RWPE2 (cell line): ENCODE measurements at regions not wholly inside any gene's neighbourhood (a gene's known extent, or its start where the extent isn't known, plus 50 kb on each side); places are given as distances from the start of the nearest gene placed in this dataset.
"Not testable (repeated sequence)": the region's sequence is repeated elsewhere in the genome, so short reads cannot be mapped to it uniquely, and the experiment has no call there.

Experiments
- ATAC-seq: fragments of 200-7000 bp; cut with Tn5 transposase; 3 replicates; pipeline ENCODE4 v1.9.1; 2021; ENCODE audit warnings: low read depth
- DNase-seq: peaks from one replicate; pipeline ENCODE4 v3.0.0-alpha.2; 2020; ENCODE audit warnings: low spot score
- H3K27ac ChIP-seq: fragments of 450-650 bp; 2 replicates; pipeline ENCODE4 v1.5.1; 2017; ENCODE audit warnings: mild to moderate bottlenecking; ENCODE audit not compliant: poor library complexity, severe bottlenecking
- H3K27me3 ChIP-seq: fragments of 250-450 bp; sonication (Bioruptor Pico); 2 replicates; pipeline ENCODE4 v1.5.1; 2021; ENCODE audit warnings: mild to moderate bottlenecking, moderate library complexity; ENCODE audit not compliant: insufficient read depth, poor library complexity, severe bottlenecking
- H3K36me3 ChIP-seq: fragments of 250-450 bp; sonication (Bioruptor Pico); 2 replicates; pipeline ENCODE4 v1.5.1; 2020; ENCODE audit warnings: low read depth, mild to moderate bottlenecking, moderate library complexity
- H3K4me1 ChIP-seq: fragments of 250-450 bp; sonication (Bioruptor Pico); 2 replicates; pipeline ENCODE4 v1.5.1; 2021; ENCODE audit warnings: mild to moderate bottlenecking, moderate library complexity; ENCODE audit not compliant: insufficient read depth, poor library complexity, severe bottlenecking
- H3K4me3 ChIP-seq: fragments of 250-450 bp; sonication (Bioruptor Pico); 2 replicates; pipeline ENCODE4 v1.5.1; 2021; ENCODE audit warnings: mild to moderate bottlenecking, moderate library complexity; ENCODE audit not compliant: severe bottlenecking
- H3K9me3 ChIP-seq: fragments of 250-450 bp; sonication (Bioruptor Pico); 2 replicates; pipeline ENCODE4 v1.5.1; 2021; ENCODE audit warnings: mild to moderate bottlenecking, moderate library complexity; ENCODE audit not compliant: severe bottlenecking
- TF ChIP-seq, protein P1 (sequence below): fragments of 450-650 bp; IDR thresholded peaks from one replicate; pipeline ENCODE4 v1.5.1; 2017; ENCODE audit warnings: mild to moderate bottlenecking, moderate library complexity; ENCODE audit not compliant: poor library complexity, severe bottlenecking

DNA sequence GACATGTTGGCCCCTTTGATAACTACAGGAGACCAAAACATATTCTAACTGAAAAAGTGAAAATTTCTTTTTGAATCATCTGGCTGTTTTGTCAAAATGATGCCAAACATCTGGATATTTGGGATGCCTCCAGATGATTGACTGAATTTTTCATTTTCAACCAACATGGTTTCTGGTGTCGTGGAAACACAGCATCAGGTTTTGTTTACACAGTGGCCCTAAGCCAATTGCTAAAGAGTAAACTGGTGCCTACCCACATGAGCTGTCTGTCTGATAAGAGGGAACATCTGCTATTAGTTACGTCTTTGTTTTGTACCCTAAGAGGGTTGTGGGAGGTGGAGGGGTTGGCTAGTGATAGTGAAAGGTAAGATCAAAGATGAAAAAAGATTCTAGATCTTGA, 204.8 kb downstream of the KCNK2 start:
- Histone ChIP-seq H3K27ac (no peak overlapping the region), H3K36me3 (no peaks in the 10 kb centered on the region), H3K4me1 (peaks cover 5% of the 10 kb centered on the region), H3K9me3 (no peaks in the 10 kb centered on the region), H3K4me3 (no peak overlapping the region), H3K27me3 (no peaks in the 10 kb centered on the region)
- TF ChIP-seq, protein P1, sequence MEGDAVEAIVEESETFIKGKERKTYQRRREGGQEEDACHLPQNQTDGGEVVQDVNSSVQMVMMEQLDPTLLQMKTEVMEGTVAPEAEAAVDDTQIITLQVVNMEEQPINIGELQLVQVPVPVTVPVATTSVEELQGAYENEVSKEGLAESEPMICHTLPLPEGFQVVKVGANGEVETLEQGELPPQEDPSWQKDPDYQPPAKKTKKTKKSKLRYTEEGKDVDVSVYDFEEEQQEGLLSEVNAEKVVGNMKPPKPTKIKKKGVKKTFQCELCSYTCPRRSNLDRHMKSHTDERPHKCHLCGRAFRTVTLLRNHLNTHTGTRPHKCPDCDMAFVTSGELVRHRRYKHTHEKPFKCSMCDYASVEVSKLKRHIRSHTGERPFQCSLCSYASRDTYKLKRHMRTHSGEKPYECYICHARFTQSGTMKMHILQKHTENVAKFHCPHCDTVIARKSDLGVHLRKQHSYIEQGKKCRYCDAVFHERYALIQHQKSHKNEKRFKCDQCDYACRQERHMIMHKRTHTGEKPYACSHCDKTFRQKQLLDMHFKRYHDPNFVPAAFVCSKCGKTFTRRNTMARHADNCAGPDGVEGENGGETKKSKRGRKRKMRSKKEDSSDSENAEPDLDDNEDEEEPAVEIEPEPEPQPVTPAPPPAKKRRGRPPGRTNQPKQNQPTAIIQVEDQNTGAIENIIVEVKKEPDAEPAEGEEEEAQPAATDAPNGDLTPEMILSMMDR = no peak
- ATAC-seq (no peak), DNase-seq (no peak)

DNA sequence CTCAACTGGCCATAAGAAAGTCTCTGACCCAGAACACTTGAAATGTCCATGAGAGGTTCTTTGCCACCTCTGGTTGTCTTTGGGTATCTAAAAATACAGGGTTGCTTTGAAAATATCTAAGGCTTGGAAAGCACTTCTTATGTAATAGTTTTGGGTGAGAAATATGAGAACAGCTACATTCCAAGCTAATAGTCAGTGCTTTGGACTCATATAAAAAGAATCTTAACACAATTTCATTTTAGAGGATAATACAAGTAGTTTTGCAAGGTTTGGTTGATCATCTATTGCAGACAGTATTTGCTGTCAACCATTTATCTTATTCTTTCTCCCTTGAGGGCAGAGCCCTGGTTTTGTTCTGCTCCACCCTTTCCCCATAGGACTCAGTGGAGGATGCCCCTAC, 207.5 kb downstream of the KCNK2 start:
- TF ChIP-seq, protein P1 = no peak
- Histone ChIP-seq H3K27me3 (no peaks in the 10 kb centered on the region), H3K4me1 (no peaks in the 10 kb centered on the region), H3K9me3 (no peaks in the 10 kb centered on the region), H3K27ac (peak overlapping the region; percentile 13), H3K4me3 (no peak overlapping the region), H3K36me3 (no peaks in the 10 kb centered on the region)
- ATAC-seq (peak; percentile 51), DNase-seq (no peak)

DNA sequence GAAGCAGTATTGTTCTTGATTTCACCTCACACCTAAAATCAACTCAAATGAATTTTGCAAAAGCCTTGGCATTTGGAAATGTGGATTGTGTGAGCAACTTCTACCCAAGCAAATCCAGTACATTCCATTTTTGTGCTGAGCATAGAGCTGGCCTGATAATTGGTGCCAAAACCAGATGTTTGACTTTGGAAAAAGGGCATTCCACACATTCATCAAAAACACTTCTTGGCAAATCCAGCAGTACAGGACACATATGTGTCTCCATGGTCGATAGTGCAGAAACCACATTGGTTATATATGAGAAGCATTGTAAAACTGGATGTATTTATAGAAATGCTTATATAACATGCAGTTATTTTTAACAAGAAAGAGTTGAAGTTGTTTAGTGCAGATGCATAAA, 210.4 kb downstream of the KCNK2 start:
- no peaks in the 10 kb centered on the region for H3K36me3 ChIP-seq
- TF ChIP-seq, protein P1 = no peak
- H3K4me3 ChIP-seq = no peak overlapping the region
- DNase-seq (no peak), ATAC-seq (no peak)
- no peaks in the 10 kb centered on the region for H3K9me3 ChIP-seq
- no peaks in the 10 kb centered on the region for H3K4me1 ChIP-seq
- H3K27ac ChIP-seq = no peak overlapping the region
- no peaks in the 10 kb centered on the region for H3K27me3 ChIP-seq

DNA sequence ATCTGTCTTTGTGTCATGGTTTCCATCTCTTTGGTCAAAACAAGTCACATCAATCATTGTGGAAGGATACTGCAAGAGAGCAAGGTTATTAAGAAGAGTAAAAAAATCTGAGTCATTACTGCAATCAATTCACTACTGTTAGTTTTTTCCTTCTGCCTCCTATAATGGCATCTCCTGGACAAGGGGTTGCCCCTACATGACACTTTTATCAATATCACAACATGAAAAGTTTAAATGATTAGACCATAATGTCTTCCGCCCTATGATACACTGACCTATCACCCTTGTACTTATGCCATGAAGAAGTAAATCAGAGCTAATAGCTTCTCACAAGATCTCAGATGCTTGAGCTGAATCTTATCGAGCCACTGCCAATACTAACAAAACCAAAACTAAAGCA, 223.9 kb downstream of the KCNK2 start:
- Histone ChIP-seq H3K36me3 (no peaks in the 10 kb centered on the region), H3K4me3 (no peak overlapping the region), H3K27me3 (no peaks in the 10 kb centered on the region), H3K4me1 (no peaks in the 10 kb centered on the region), H3K9me3 (no peaks in the 10 kb centered on the region), H3K27ac (no peak overlapping the region)
- ATAC-seq (no peak), DNase-seq (no peak)
- TF ChIP-seq, protein P1 = no peak

DNA sequence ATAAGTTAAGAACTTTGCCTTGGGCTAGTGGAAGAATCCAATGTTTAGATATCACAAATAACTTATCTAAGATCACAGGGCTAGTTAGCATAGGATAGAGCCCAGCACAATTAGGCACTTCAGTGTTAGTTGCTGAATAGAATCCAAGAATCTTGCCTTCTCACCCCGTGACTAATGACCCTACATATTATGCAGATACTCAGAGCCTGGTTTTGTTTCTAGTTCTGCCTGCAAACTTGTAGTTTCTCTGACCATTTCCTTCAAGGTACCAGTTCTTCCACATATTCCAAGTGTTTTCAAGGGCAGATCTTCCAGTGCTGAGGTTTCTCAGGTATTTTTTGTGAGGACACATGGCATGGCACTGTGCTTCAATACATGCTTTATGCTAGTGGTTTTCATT, 239.3 kb downstream of the KCNK2 start:
- ATAC-seq (no peak), DNase-seq (no peak)
- Histone ChIP-seq H3K4me3 (no peak overlapping the region), H3K27ac (no peak overlapping the region), H3K36me3 (no peaks in the 10 kb centered on the region), H3K27me3 (no peaks in the 10 kb centered on the region), H3K4me1 (no peaks in the 10 kb centered on the region), H3K9me3 (no peaks in the 10 kb centered on the region)
- TF ChIP-seq, protein P1 = no peak

DNA sequence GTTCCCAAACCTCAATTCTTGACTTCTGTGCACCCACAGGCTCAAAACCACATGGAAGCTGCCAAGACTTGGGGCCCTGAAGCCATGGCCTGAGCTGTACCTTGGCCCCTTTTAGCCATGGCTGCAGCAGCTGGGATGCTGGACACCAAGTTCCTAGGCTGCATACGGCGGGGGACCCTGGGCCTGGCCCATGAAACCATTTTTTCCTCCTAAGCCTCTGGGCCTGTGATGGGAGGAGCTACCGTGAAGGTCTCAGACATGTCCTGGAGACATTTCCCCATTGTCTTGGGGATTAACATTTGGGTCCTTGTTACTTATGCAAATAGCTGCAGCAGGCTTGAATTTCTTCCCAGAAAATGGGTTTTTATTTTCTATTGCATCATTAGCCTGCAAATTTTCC, 241.5 kb downstream of the KCNK2 start:
- not testable (repeated sequence) for H3K27me3 ChIP-seq, H3K4me3 ChIP-seq, H3K9me3 ChIP-seq, H3K4me1 ChIP-seq, H3K27ac ChIP-seq, DNase-seq, H3K36me3 ChIP-seq, ATAC-seq
